ENCODE measurements at regions not wholly inside any gene's neighbourhood (a gene's known extent, or its start where the extent isn't known, plus 50 kb on each side); places are given as distances from the start of the nearest gene placed in this dataset.

DNA sequence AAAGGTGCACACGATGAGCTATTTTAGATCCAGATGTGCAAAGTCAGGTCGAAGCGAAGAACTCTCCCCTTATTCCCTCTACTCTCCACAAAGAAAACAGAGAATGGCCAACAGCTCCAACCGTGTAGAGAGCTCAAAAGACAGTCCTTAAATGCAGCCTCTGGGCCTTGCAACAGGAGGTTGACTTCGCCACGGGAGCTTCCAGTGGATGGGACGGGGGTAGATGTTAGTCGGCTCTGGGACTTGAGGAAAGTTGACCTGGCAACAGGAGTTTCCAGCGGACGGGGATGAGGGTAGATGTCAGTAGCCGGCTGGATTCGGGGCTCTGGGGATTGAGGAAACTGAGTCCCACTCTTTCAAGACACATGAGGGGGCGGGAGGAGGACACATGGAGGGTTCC is 450.4 kb downstream of the BRD1 start:
- peaks cover 9 to 20% of the 10 kb centered on the region in 2 donors for H3K27me3 ChIP-seq (ENCODE audit: control insufficient read depth in 1 of 2, insufficient read depth in 2 of 2, low read length in 2 of 2)
- H3K4me1 ChIP-seq (ENCODE audit: control insufficient read depth, insufficient read depth, low read length) = no peaks in the 10 kb centered on the region
- no peak overlapping the region for H3K4me3 ChIP-seq (ENCODE audit: low read length in 2 of 2)
- no peaks in the 10 kb centered on the region for H3K9me3 ChIP-seq (ENCODE audit: control insufficient read depth in 2 of 2, low read length in 2 of 2)
- no peaks in the 10 kb centered on the region for H3K36me3 ChIP-seq (ENCODE audit: control insufficient read depth in 2 of 2, insufficient read depth in 2 of 2, low read length in 2 of 2)
- H3K27ac ChIP-seq (ENCODE audit: low read length) = no peak overlapping the region
- no peak overlapping the region for H3K9ac ChIP-seq (ENCODE audit: low read length in 2 of 2)

- Histone ChIP-seq H3K9me3 (ENCODE audit: control insufficient read depth in 2 of 2, low read length in 2 of 2) (no peaks in the 10 kb centered on the region), H3K4me3 (ENCODE audit: low read length in 2 of 2) (no peak overlapping the region), H3K27me3 (ENCODE audit: control insufficient read depth in 1 of 2, insufficient read depth in 2 of 2, low read length in 2 of 2) (peaks cover 0 to 3% of the 10 kb centered on the region in 2 donors), H3K27ac (ENCODE audit: low read length) (no peak overlapping the region), H3K9ac (ENCODE audit: low read length in 2 of 2) (no peak overlapping the region), H3K4me1 (ENCODE audit: control insufficient read depth, insufficient read depth, low read length) (no peaks in the 10 kb centered on the region), H3K36me3 (ENCODE audit: control insufficient read depth in 2 of 2, insufficient read depth in 2 of 2, low read length in 2 of 2) (no peaks in the 10 kb centered on the region)
These were observed 453.9 kb downstream of the BRD1 start for GRCh38 chr22:49373801-49374226.

- Histone ChIP-seq H3K9ac (ENCODE audit: low read length in 2 of 2) (no peak overlapping the region), H3K27ac (ENCODE audit: low read length) (no peak overlapping the region), H3K4me1 (ENCODE audit: control insufficient read depth, insufficient read depth, low read length) (no peaks in the 10 kb centered on the region), H3K9me3 (ENCODE audit: control insufficient read depth in 2 of 2, low read length in 2 of 2) (no peaks in the 10 kb centered on the region), H3K36me3 (ENCODE audit: control insufficient read depth in 2 of 2, insufficient read depth in 2 of 2, low read length in 2 of 2) (no peaks in the 10 kb centered on the region), H3K4me3 (ENCODE audit: low read length in 2 of 2) (no peak overlapping the region), H3K27me3 (ENCODE audit: control insufficient read depth in 1 of 2, insufficient read depth in 2 of 2, low read length in 2 of 2) (peaks cover 0 to 3% of the 10 kb centered on the region in 2 donors)
These were observed 454.4 kb downstream of the BRD1 start for GRCh38 chr22:49373289-49373666.

DNA sequence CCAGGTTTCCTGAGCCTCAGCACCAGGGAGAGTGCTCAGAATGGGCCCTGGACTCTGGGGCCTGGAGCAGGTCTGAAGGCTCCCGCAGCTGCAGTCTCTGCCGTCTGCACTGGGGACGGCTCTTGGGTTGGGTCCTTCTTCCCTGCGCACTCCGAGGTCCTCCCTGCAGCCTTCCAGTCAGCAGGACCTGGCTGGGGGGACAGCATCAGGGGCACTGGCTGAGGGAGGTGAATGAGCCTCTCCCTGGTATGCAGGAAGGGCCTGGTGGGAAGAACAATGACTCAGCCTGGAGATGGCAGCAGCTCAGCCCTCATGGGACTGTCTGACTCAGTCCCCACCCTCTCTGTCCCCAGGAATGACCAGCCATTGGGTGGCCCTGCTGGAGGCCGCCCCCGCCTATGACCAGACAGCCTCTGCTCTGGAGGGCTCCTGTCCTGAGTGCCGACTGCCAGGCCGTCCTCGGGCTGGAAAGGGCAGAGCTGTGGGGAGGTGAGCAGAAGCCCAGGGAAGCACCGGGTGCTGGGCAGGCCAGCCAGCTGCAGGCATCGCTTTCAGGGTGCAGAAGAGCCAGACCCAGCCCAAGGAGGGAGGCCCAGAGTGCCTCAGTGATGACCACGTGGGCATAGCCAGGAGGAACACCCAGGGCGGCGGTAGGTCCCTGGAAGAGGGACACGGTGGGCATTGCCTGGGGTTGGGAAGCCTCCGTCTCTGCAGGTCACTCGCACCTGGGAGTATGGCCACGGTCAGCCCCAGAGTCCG is 455.0 kb downstream of the BRD1 start:
- H3K36me3 ChIP-seq (ENCODE audit: control insufficient read depth in 2 of 2, insufficient read depth in 2 of 2, low read length in 2 of 2) = no peaks in the 10 kb centered on the region
- no peaks in the 10 kb centered on the region for H3K4me1 ChIP-seq (ENCODE audit: control insufficient read depth, insufficient read depth, low read length)
- peaks cover 0 to 2% of the 10 kb centered on the region in 2 donors for H3K27me3 ChIP-seq (ENCODE audit: control insufficient read depth in 1 of 2, insufficient read depth in 2 of 2, low read length in 2 of 2)
- no peak overlapping the region for H3K9ac ChIP-seq (ENCODE audit: low read length in 2 of 2)
- H3K9me3 ChIP-seq (ENCODE audit: control insufficient read depth in 2 of 2, low read length in 2 of 2) = no peaks in the 10 kb centered on the region
- H3K4me3 ChIP-seq (ENCODE audit: low read length in 2 of 2) = no peak overlapping the region
- H3K27ac ChIP-seq (ENCODE audit: low read length) = no peak overlapping the region

DNA sequence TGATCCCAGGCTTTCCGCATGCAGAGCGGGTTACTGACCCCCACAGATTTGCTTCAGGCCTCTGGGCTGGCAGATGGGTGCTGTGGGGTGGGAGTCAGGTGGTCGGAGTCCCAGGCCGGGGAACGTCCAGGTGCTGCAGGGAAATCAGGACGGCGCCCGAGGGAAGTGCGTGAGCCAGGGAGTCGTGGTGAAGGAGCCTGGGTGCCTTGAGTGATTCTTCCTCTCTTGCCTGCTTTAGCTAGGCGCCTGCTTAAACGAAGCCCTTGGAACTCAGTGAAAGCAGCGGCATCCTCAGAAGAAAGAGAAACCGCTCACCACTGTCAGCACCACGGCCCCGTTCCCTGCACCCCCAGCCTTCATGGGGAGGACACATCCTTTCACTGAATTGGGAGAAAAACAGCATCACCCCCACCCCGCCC is 455.6 kb downstream of the BRD1 start:
- Histone ChIP-seq H3K4me1 (ENCODE audit: control insufficient read depth, insufficient read depth, low read length) (no peaks in the 10 kb centered on the region), H3K27me3 (ENCODE audit: control insufficient read depth in 1 of 2, insufficient read depth in 2 of 2, low read length in 2 of 2) (peaks cover 0 to 2% of the 10 kb centered on the region in 2 donors), H3K9ac (ENCODE audit: low read length in 2 of 2) (no peak overlapping the region), H3K27ac (ENCODE audit: low read length) (no peak overlapping the region), H3K4me3 (ENCODE audit: low read length in 2 of 2) (no peak overlapping the region), H3K36me3 (ENCODE audit: control insufficient read depth in 2 of 2, insufficient read depth in 2 of 2, low read length in 2 of 2) (no peaks in the 10 kb centered on the region), H3K9me3 (ENCODE audit: control insufficient read depth in 2 of 2, low read length in 2 of 2) (no peaks in the 10 kb centered on the region)

DNA sequence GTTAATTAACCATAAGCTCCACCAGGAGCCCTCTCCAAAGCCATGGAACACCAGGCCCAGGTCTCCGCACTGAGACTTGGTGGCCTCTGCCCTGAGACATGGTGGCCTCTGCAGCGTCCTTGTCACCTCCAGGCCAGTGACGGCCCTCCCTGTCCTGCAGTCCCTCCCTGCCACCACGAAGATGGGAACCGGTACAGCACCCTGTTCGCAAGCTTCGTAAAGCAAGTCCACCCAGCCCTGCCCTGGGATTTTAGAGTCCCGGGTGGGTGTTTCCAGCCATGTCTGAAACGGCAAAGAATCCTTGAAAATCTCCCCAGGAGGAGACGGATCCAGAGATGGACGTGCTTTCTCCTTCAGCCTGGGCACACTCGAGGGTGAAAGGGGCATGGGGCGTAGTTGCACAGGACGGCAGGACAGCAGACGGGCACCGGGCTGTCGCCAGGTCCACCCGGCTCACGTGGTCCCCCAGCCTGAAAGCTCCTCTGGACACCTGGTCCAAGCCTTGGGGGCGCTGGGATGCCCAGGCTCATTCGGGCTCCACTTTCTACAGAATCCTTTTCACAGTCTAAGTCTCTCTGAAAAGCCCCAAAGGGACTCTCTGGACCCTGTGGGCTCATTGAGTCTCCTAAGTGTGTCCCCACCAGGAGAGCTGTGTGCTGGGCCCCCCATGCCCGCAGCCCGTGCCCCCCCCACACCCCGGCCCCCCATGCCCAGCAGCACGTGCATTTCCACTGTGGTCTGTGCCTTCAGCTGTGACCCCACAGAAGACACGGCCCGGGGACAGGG is 456.2 kb downstream of the BRD1 start:
- H3K27ac ChIP-seq (ENCODE audit: low read length) = no peak overlapping the region
- no peak overlapping the region for H3K4me3 ChIP-seq (ENCODE audit: low read length in 2 of 2)
- H3K36me3 ChIP-seq (ENCODE audit: control insufficient read depth in 2 of 2, insufficient read depth in 2 of 2, low read length in 2 of 2) = no peaks in the 10 kb centered on the region
- no peaks in the 10 kb centered on the region for H3K9me3 ChIP-seq (ENCODE audit: control insufficient read depth in 2 of 2, low read length in 2 of 2)
- H3K9ac ChIP-seq (ENCODE audit: low read length in 2 of 2) = no peak overlapping the region
- peaks cover 0 to 2% of the 10 kb centered on the region in 2 donors for H3K27me3 ChIP-seq (ENCODE audit: control insufficient read depth in 1 of 2, insufficient read depth in 2 of 2, low read length in 2 of 2)
- H3K4me1 ChIP-seq (ENCODE audit: control insufficient read depth, insufficient read depth, low read length) = no peaks in the 10 kb centered on the region

DNA sequence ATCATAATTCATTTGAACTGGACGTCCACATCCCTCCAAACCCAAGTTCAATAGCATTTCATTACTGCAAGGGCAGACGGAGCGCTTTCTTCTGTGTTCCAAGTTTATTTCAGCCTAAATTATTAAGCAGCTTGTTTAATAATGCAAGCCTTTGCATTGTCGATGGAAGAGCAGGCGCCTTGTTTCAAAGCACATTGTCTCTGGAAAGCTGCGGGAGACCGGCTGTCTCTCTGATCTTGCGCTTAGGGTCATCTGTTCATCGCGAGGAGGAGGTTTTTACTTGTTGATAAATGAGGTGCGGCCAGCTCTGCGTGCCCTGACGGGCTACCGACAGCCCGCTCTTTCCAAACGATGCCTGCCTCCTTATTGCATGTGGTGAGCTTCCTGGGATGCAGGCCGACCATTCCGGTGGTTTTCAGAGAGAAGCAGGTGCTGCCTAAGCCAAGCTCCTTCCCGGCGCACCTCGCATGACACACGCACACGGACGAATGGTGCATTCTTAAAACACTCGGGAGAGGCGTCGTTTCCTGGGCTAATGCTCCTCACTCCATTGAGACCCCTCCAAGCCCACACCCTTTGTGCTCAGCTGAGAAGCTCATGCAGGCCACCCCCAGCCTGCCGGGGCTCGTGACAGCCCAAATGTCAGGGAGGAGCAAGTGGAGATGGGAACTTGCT is 456.9 kb downstream of the BRD1 start:
- peaks cover 0 to 2% of the 10 kb centered on the region in 2 donors for H3K27me3 ChIP-seq (ENCODE audit: control insufficient read depth in 1 of 2, insufficient read depth in 2 of 2, low read length in 2 of 2)
- no peaks in the 10 kb centered on the region for H3K9me3 ChIP-seq (ENCODE audit: control insufficient read depth in 2 of 2, low read length in 2 of 2)
- H3K9ac ChIP-seq (ENCODE audit: low read length in 2 of 2) = no peak overlapping the region
- no peak overlapping the region for H3K27ac ChIP-seq (ENCODE audit: low read length)
- no peaks in the 10 kb centered on the region for H3K36me3 ChIP-seq (ENCODE audit: control insufficient read depth in 2 of 2, insufficient read depth in 2 of 2, low read length in 2 of 2)
- H3K4me3 ChIP-seq (ENCODE audit: low read length in 2 of 2) = no peak overlapping the region
- no peaks in the 10 kb centered on the region for H3K4me1 ChIP-seq (ENCODE audit: control insufficient read depth, insufficient read depth, low read length)

- Histone ChIP-seq H3K36me3 (ENCODE audit: control insufficient read depth in 2 of 2, insufficient read depth in 2 of 2, low read length in 2 of 2) (no peaks in the 10 kb centered on the region), H3K9me3 (ENCODE audit: control insufficient read depth in 2 of 2, low read length in 2 of 2) (no peaks in the 10 kb centered on the region), H3K9ac (ENCODE audit: low read length in 2 of 2) (no peak overlapping the region), H3K4me3 (ENCODE audit: low read length in 2 of 2) (no peak overlapping the region), H3K4me1 (ENCODE audit: control insufficient read depth, insufficient read depth, low read length) (no peaks in the 10 kb centered on the region), H3K27ac (ENCODE audit: low read length) (no peak overlapping the region), H3K27me3 (ENCODE audit: control insufficient read depth in 1 of 2, insufficient read depth in 2 of 2, low read length in 2 of 2) (peaks cover 0 to 2% of the 10 kb centered on the region in 2 donors)
These were observed 457.7 kb downstream of the BRD1 start for GRCh38 chr22:49369726-49370626.

GRCh38 chr22:49368976-49369725 is 458.5 kb downstream of the BRD1 start:
- H3K9me3 ChIP-seq (ENCODE audit: control insufficient read depth in 2 of 2, low read length in 2 of 2) = no peaks in the 10 kb centered on the region
- H3K27ac ChIP-seq (ENCODE audit: low read length) = no peak overlapping the region
- no peaks in the 10 kb centered on the region for H3K4me1 ChIP-seq (ENCODE audit: control insufficient read depth, insufficient read depth, low read length)
- peaks cover 0 to 2% of the 10 kb centered on the region in 2 donors for H3K27me3 ChIP-seq (ENCODE audit: control insufficient read depth in 1 of 2, insufficient read depth in 2 of 2, low read length in 2 of 2)
- H3K36me3 ChIP-seq (ENCODE audit: control insufficient read depth in 2 of 2, insufficient read depth in 2 of 2, low read length in 2 of 2) = no peaks in the 10 kb centered on the region
- no peak overlapping the region for H3K9ac ChIP-seq (ENCODE audit: low read length in 2 of 2)
- H3K4me3 ChIP-seq (ENCODE audit: low read length in 2 of 2) = no peak overlapping the region

Measured in stomach smooth muscle (tissue), 2 donors.